HCT116 (cell line): ENCODE measurements at regions not wholly inside any gene's neighbourhood (a gene's known extent, or its start where the extent isn't known, plus 50 kb on each side); places are given as distances from the start of the nearest gene placed in this dataset.

Experiments used
- ATAC-seq: fragments of 200-7000 bp; cut with Tn5 transposase; 2 replicates; pipeline ENCODE4 v1.9.1; 2020; ENCODE audit warnings: mild to moderate bottlenecking, moderate library complexity
- BruUV-seq: library from RNA; stranded (reverse); fragments of 400-500 nt; replicated peaks from 2 replicates; lab custom pipeline; 2021; lab: Mats Ljungman, UMichigan
- CTCF ChIA-PET: fragments of 300-600 bp; sonication (Branson Sonifier 250); formaldehyde crosslinking; loops from one replicate; lab custom pipeline; 2021; ENCODE audit warnings: antibody characterized with exemption; lab: Charles Lee
- POLR2A ChIA-PET: fragments of 300-600, 350-600 bp; sonication (Branson Sonifier 250); formaldehyde crosslinking; loops from one replicate; lab custom pipeline; 2021; ENCODE audit warnings: antibody characterized with exemption; lab: Charles Lee
- RAD21 ChIA-PET, 2 experiments: fragments of 300-600 bp; sonication (Branson Sonifier 250); formaldehyde crosslinking; loops; one replicate each; lab custom pipeline; 2023; ENCODE audit warnings: low total read pairs in 2 of 2; ENCODE audit not compliant: uncharacterized antibody in 2 of 2, unreplicated experiment in 2 of 2, low non-redundant PET in 1 of 2; lab: Charles Lee
- DNase-seq: peaks from one replicate; pipeline ENCODE4 v3.0.0-alpha.2; 2010; ENCODE audit warnings: low read depth, low spot score
- H2AFZ ChIP-seq: fragments of 200-600 bp; shearing (Covaris generic), sonication (generic); 2 replicates; pipeline ENCODE4 v1.6.1; 2017; ENCODE audit warnings: low read depth, mixed run types, mixed read lengths, antibody characterized with exemption, low read length; ENCODE audit not compliant: poor library complexity, severe bottlenecking
- H3K27ac ChIP-seq: 2 replicates; pipeline ENCODE4 v1.5.1; 2012; ENCODE audit warnings: low read depth, low read length
- H3K27me3 ChIP-seq: fragments of 200-600 bp; sonication (generic); 2 replicates; pipeline ENCODE4 v1.6.1; 2016; ENCODE audit warnings: mixed run types, low read length, mixed read lengths; ENCODE audit not compliant: insufficient read depth
- H3K36me3 ChIP-seq, 2 experiments: fragments of 200-500 bp in 1 of 2; fragments of 200-600 bp in 1 of 2; sonication (Bioruptor generic) in 1 of 2; sonication (generic) in 1 of 2; 2 replicates each; pipeline versions ENCODE4 v1.5.1 to v1.6.1; 2014 to 2016; ENCODE audit warnings: low read length in 2 of 2, inconsistent platforms in 1 of 2, mixed read lengths in 1 of 2, mixed run types in 1 of 2; ENCODE audit not compliant: insufficient read depth in 2 of 2, control insufficient read depth in 1 of 2
- H3K4me1 ChIP-seq, 2 experiments: fragments of 200-600 bp in 1 of 2; sonication (generic) in 1 of 2; 2 replicates each; pipeline versions ENCODE4 v1.5.1 to v1.6.1; 2012 to 2017; ENCODE audit warnings: low read length in 2 of 2, inconsistent platforms in 1 of 2, mild to moderate bottlenecking in 1 of 2, mixed read lengths in 1 of 2, mixed run types in 1 of 2, moderate library complexity in 1 of 2; ENCODE audit not compliant: insufficient read depth in 2 of 2, control insufficient read depth in 1 of 2
- H3K4me2 ChIP-seq: fragments of 200-600 bp; sonication (generic); 2 replicates; pipeline ENCODE4 v1.6.1; 2017; ENCODE audit warnings: mixed run types, low read length, mixed read lengths
- H3K4me3 ChIP-seq, 2 experiments: fragments of 200-600 bp in 1 of 2; sonication (generic) in 1 of 2; replicated peaks in 1 of 2; 2 replicates each; pipeline ENCODE4 v1.5.1; 2011 to 2016; ENCODE audit warnings: low read length in 2 of 2, control low read depth in 1 of 2, low read depth in 1 of 2, mild to moderate bottlenecking in 1 of 2, mixed read lengths in 1 of 2, mixed run types in 1 of 2
- H3K79me2 ChIP-seq: fragments of 200-600 bp; sonication (generic); 2 replicates; pipeline ENCODE4 v1.6.1; 2017; ENCODE audit warnings: mild to moderate bottlenecking, mixed run types, low read length, moderate library complexity, mixed read lengths; ENCODE audit not compliant: insufficient read depth
- H3K9ac ChIP-seq: fragments of 200-600 bp; sonication (generic); 2 replicates; pipeline ENCODE4 v1.6.1; 2016; ENCODE audit warnings: low read length, mixed read lengths
- H3K9me2 ChIP-seq: fragments of 200-600 bp; sonication (generic), shearing (Covaris generic); 2 replicates; pipeline ENCODE4 v1.6.1; 2017; ENCODE audit warnings: mixed run types, mild to moderate bottlenecking, moderate library complexity; ENCODE audit not compliant: insufficient read depth
- H3K9me3 ChIP-seq, 2 experiments: fragments of 200-500 bp in 1 of 2; fragments of 200-600 bp in 1 of 2; sonication (Bioruptor generic) in 1 of 2; sonication (generic) in 1 of 2; 2 replicates each; pipeline ENCODE4 v1.6.1; 2014 to 2017; ENCODE audit warnings: low read length in 2 of 2, mixed read lengths in 2 of 2, inconsistent platforms in 1 of 2, low read depth in 1 of 2, mild to moderate bottlenecking in 1 of 2, mixed run types in 1 of 2, moderate library complexity in 1 of 2; ENCODE audit not compliant: control insufficient read depth in 1 of 2, insufficient read depth in 1 of 2
- H4K20me1 ChIP-seq: fragments of 200-600 bp; sonication (generic), shearing (Covaris generic); 2 replicates; pipeline ENCODE4 v1.6.1; 2017; ENCODE audit warnings: mixed run types, mild to moderate bottlenecking, moderate library complexity; ENCODE audit not compliant: insufficient read depth
- CBX3 ChIP-seq: IDR thresholded peaks from 2 replicates; pipeline ENCODE4 v1.6.1; 2012; ENCODE audit warnings: low read depth
- ELF1 ChIP-seq: IDR thresholded peaks from 2 replicates; pipeline ENCODE4 v1.6.1; 2012; ENCODE audit warnings: low read depth, borderline replicate concordance
- EZH2 ChIP-seq: fragments of 200-600 bp; sonication (generic); IDR thresholded peaks from 2 replicates; pipeline ENCODE4 v1.6.1; 2017; ENCODE audit warnings: antibody characterized with exemption, mixed run types
- SIN3A ChIP-seq: IDR thresholded peaks from 2 replicates; pipeline ENCODE4 v1.6.1; 2012; ENCODE audit warnings: low read depth
- SRF ChIP-seq: IDR thresholded peaks from 2 replicates; pipeline ENCODE4 v1.6.1; 2012; ENCODE audit warnings: low read depth
- ZNF274 ChIP-seq: fragments of 200-500 bp; sonication (Bioruptor generic); IDR thresholded peaks from 2 replicates; pipeline ENCODE4 v1.6.1; 2014; ENCODE audit warnings: mild to moderate bottlenecking, low read depth, low read length, inconsistent platforms
- intact Hi-C: fragments of 100-400 bp; cut with micrococcal nuclease; formaldehyde crosslinking; loops from 2 replicates; pipeline ENCODE4 v1.10.0; 2022

GRCh38 chr4:71095545-71095944 is 102.1 kb downstream of the DCK start:
- Histone ChIP-seq H3K4me2 (no peak overlapping the region), H2AFZ (no peak overlapping the region), H4K20me1 (no peaks in the 10 kb centered on the region), H3K4me1 (no peaks in the 10 kb centered on the region), H3K9ac (no peak overlapping the region), H3K9me3 (no peaks in the 10 kb centered on the region), H3K36me3 (no peaks in the 10 kb centered on the region), H3K79me2 (no peaks in the 10 kb centered on the region), H3K4me3 (no peak overlapping the region), H3K9me2 (no peaks in the 10 kb centered on the region), H3K27me3 (no peaks in the 10 kb centered on the region), H3K27ac (no peak overlapping the region)
- ChIA-PET CTCF (no interaction called here), POLR2A (no interaction called here)
- no TSS peak for BruUV-seq
- intact Hi-C loops, result no loop called here
- DNase-seq (no peak), ATAC-seq (no peak)
- TF ChIP-seq EZH2 (no peak), ELF1 (no peak), SRF (no peak), CBX3 (no peak)
- TF ChIP-seq, all 23 proteins: peak for 0
- RAD21 ChIA-PET, result no interaction called here

DNA sequence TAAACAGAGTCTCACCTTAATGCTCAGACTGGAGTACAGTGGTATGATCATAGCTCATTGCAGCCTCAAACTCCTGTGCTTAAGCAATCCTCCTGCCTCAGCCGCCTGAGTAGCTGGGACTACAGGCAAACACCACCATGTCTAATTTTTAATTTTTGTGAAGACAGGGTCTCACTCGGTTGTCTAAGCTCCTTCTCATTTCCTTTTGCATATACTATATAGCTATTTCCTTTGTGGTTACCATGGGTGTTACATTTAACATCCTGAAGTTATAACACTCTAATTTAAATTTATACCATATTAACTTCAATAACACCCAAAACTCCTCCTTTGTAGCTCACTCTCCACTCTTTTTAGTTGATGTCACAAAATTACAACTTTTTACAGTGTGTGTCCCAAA is 114.3 kb downstream of the DCK start:
- CTCF ChIA-PET, result no interaction called here
- BruUV-seq, result no TSS peak
- intact Hi-C loops, result no loop called here

More for the DNA sequence above, 114.3 kb downstream of the DCK start:
- no peaks in the 10 kb centered on the region for H4K20me1 ChIP-seq
- no peak overlapping the region for H3K9ac ChIP-seq
- ChIA-PET RAD21 (no interaction called here), POLR2A (no interaction called here)
- ATAC-seq, result no peak
- no peak for TF ChIP-seq SIN3A
- no peak for TF ChIP-seq ZNF274
- no peak for TF ChIP-seq CBX3
- no peaks in the 10 kb centered on the region for H3K4me1 ChIP-seq
- no peaks in the 10 kb centered on the region for H3K79me2 ChIP-seq
- no peaks in the 10 kb centered on the region for H3K27me3 ChIP-seq
- no peak overlapping the region for H3K4me2 ChIP-seq
- H2AFZ ChIP-seq, result no peak overlapping the region
- no peak for DNase-seq
- no peaks in the 10 kb centered on the region for H3K9me2 ChIP-seq
- no peaks in the 10 kb centered on the region for H3K36me3 ChIP-seq
- no peak overlapping the region for H3K27ac ChIP-seq
- no peaks in the 10 kb centered on the region for H3K9me3 ChIP-seq
- H3K4me3 ChIP-seq, result no peak overlapping the region
